Fibroblast of pulmonary artery (primary cell): ENCODE measurements at regions not wholly inside any gene's neighbourhood (a gene's known extent, or its start where the extent isn't known, plus 50 kb on each side); places are given as distances from the start of the nearest gene placed in this dataset.
"Not testable (repeated sequence)": the region's sequence is repeated elsewhere in the genome, so short reads cannot be mapped to it uniquely, and the experiment has no call there.

Source experiments
- DNase-seq: peaks from one replicate; pipeline ENCODE4 v3.0.0-alpha.2; 2010; ENCODE audit warnings: low read depth
- H3K4me3 ChIP-seq: replicated peaks from 2 replicates; pipeline ENCODE4 v1.5.1; 2011; ENCODE audit warnings: low read depth, mild to moderate bottlenecking, control low read depth, low read length, moderate library complexity
- CTCF ChIP-seq: IDR thresholded peaks from 2 replicates; pipeline ENCODE4 v1.5.1; 2011; ENCODE audit warnings: mild to moderate bottlenecking, control low read depth, low read length, inconsistent platforms; ENCODE audit errors: missing control alignments

GRCh38 chr4:62618042-62618441, 1417.9 kb downstream of the ADGRL3 start:
- DNase-seq = no peak
- H3K4me3 ChIP-seq = no peak overlapping the region
- TF ChIP-seq CTCF = no peak

- no peak for TF ChIP-seq CTCF
- peak; percentile 10 for DNase-seq
- H3K4me3 ChIP-seq = no peak overlapping the region
Observed at GRCh38 chr4:62601737-62602136, 1401.6 kb downstream of the ADGRL3 start.

DNA sequence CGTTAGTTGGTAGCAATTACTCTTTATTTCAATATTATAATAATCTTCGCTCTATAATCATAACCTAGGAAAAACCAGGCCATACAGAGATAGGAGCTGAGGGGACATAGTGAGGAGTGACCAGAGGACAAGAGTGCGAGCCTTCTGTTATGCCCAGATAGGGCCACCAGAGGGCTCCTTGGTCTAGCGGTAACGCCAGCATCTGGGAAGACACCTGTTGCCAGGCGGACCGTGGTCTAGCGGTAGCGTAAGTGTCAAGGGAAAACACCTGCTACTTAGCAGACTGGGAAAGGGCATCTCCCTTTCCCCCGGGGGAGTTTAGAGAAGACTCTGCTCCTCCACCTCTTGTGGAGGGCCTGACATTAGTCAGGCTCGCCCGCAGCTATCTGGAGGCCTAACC, 1395.1 kb downstream of the ADGRL3 start:
- DNase-seq = not testable (repeated sequence)
- peak; percentile 34 for TF ChIP-seq CTCF

GRCh38 chr4:62591756-62592155, 1391.6 kb downstream of the ADGRL3 start:
- TF ChIP-seq CTCF = no peak
- no peak for DNase-seq

More for the DNA sequence above, 1395.1 kb downstream of the ADGRL3 start:
- H3K4me3 ChIP-seq = not testable (repeated sequence)

DNA sequence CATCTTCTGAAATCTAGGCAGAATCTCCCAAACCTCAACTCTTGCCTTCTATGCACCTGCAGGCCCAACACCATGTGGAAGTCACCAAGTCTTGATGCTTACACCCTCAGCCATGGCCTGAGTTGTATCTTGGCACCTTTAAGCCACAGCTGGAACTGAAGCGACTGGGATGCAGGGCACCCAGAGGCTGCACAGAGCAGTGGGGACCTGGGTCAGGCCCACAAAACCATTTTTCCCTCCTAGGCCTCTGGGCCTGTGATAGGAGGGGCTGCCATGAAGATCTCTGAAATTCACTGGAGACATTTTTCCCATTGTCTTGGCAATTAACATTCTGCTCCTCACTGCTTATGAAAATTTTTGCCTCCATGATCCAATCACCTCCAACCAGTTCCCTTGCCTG, 1388.5 kb downstream of the ADGRL3 start:
- no peak for DNase-seq
- H3K4me3 ChIP-seq = no peak overlapping the region
- no peak for TF ChIP-seq CTCF

More at GRCh38 chr4:62591756-62592155, 1391.6 kb downstream of the ADGRL3 start:
- no peak overlapping the region for H3K4me3 ChIP-seq

- TF ChIP-seq CTCF = no peak
- no peak for DNase-seq
- H3K4me3 ChIP-seq = no peak overlapping the region
Observed at GRCh38 chr4:62571494-62571893, 1371.4 kb downstream of the ADGRL3 start.

GRCh38 chr4:62560858-62561257, 1360.7 kb downstream of the ADGRL3 start:
- H3K4me3 ChIP-seq = no peak overlapping the region
- no peak for DNase-seq
- TF ChIP-seq CTCF = no peak
